ENCODE measurements at regions not wholly inside any gene's neighbourhood (a gene's known extent, or its start where the extent isn't known, plus 50 kb on each side); places are given as distances from the start of the nearest gene placed in this dataset.

GRCh38 chr6:115681978-115682775 is 378.5 kb downstream of the FRK start:
- H3K27me3 ChIP-seq (ENCODE audit: insufficient read depth) = no peaks in the 10 kb centered on the region

More at GRCh38 chr6:115681978-115682775, 378.5 kb downstream of the FRK start:
- H3K36me3 ChIP-seq (ENCODE audit: insufficient read depth) = no peaks in the 10 kb centered on the region
- peak overlapping the region; percentile 10; the same call in 1 of the 2 replicates for H2AFZ ChIP-seq
- H3K4me1 Mint-ChIP-seq = no peaks in the 10 kb centered on the region
- H3K9me3 Mint-ChIP-seq = no peaks in the 10 kb centered on the region
- H3K36me3 Mint-ChIP-seq (ENCODE audit: low read depth) = no peaks in the 10 kb centered on the region
- H3K9me2 ChIP-seq (ENCODE audit: insufficient read depth) = no peaks in the 10 kb centered on the region
- no peaks in the 10 kb centered on the region for H3K4me1 ChIP-seq (ENCODE audit: insufficient read depth)
- DNase-seq (ENCODE audit: low spot score) (no peak), ATAC-seq (no peak)
- no peak overlapping the region for H3K4me3 ChIP-seq
- H4K20me1 ChIP-seq (replicated peaks; ENCODE audit: insufficient read depth) = no peaks in the 10 kb centered on the region
- TF ChIP-seq CREB1 (CRISPR knock-in tag; IDR thresholded peaks at IDR 0.05; ENCODE audit: low read depth) = no peak
- no peak for TF ChIP-seq NANOG (IDR thresholded peaks at IDR 0.05; ENCODE audit: borderline replicate concordance)
- TF ChIP-seq, protein P1, sequence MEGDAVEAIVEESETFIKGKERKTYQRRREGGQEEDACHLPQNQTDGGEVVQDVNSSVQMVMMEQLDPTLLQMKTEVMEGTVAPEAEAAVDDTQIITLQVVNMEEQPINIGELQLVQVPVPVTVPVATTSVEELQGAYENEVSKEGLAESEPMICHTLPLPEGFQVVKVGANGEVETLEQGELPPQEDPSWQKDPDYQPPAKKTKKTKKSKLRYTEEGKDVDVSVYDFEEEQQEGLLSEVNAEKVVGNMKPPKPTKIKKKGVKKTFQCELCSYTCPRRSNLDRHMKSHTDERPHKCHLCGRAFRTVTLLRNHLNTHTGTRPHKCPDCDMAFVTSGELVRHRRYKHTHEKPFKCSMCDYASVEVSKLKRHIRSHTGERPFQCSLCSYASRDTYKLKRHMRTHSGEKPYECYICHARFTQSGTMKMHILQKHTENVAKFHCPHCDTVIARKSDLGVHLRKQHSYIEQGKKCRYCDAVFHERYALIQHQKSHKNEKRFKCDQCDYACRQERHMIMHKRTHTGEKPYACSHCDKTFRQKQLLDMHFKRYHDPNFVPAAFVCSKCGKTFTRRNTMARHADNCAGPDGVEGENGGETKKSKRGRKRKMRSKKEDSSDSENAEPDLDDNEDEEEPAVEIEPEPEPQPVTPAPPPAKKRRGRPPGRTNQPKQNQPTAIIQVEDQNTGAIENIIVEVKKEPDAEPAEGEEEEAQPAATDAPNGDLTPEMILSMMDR (conservative IDR thresholded peaks at IDR 0.05; ENCODE audit: low read depth in 2 of 2) = no peak
- no peak for TF ChIP-seq EZH2phosphoT487 (IDR thresholded peaks at IDR 0.05; ENCODE audit: unreplicated experiment)
- no peak for TF ChIP-seq ZNF331 (CRISPR knock-in tag; IDR thresholded peaks at IDR 0.05; ENCODE audit: low read depth)
- TF ChIP-seq, protein P2, sequence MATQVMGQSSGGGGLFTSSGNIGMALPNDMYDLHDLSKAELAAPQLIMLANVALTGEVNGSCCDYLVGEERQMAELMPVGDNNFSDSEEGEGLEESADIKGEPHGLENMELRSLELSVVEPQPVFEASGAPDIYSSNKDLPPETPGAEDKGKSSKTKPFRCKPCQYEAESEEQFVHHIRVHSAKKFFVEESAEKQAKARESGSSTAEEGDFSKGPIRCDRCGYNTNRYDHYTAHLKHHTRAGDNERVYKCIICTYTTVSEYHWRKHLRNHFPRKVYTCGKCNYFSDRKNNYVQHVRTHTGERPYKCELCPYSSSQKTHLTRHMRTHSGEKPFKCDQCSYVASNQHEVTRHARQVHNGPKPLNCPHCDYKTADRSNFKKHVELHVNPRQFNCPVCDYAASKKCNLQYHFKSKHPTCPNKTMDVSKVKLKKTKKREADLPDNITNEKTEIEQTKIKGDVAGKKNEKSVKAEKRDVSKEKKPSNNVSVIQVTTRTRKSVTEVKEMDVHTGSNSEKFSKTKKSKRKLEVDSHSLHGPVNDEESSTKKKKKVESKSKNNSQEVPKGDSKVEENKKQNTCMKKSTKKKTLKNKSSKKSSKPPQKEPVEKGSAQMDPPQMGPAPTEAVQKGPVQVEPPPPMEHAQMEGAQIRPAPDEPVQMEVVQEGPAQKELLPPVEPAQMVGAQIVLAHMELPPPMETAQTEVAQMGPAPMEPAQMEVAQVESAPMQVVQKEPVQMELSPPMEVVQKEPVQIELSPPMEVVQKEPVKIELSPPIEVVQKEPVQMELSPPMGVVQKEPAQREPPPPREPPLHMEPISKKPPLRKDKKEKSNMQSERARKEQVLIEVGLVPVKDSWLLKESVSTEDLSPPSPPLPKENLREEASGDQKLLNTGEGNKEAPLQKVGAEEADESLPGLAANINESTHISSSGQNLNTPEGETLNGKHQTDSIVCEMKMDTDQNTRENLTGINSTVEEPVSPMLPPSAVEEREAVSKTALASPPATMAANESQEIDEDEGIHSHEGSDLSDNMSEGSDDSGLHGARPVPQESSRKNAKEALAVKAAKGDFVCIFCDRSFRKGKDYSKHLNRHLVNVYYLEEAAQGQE (IDR thresholded peaks at IDR 0.05; ENCODE audit: unreplicated experiment) = no peak
- TF ChIP-seq JUNB (IDR thresholded peaks at IDR 0.05; ENCODE audit: unreplicated experiment) = no peak
- no peak for TF ChIP-seq ZNF114 (CRISPR knock-in tag; IDR thresholded peaks at IDR 0.05)
- TF ChIP-seq POLR2AphosphoS5 (IDR thresholded peaks at IDR 0.05; ENCODE audit: low read depth) = no peak
- TF ChIP-seq STAT1 (IDR thresholded peaks at IDR 0.05; ENCODE audit: unreplicated experiment) = no peak
- TF ChIP-seq ETS1 (IDR thresholded peaks at IDR 0.05) = no peak
- TF ChIP-seq, protein P3, sequence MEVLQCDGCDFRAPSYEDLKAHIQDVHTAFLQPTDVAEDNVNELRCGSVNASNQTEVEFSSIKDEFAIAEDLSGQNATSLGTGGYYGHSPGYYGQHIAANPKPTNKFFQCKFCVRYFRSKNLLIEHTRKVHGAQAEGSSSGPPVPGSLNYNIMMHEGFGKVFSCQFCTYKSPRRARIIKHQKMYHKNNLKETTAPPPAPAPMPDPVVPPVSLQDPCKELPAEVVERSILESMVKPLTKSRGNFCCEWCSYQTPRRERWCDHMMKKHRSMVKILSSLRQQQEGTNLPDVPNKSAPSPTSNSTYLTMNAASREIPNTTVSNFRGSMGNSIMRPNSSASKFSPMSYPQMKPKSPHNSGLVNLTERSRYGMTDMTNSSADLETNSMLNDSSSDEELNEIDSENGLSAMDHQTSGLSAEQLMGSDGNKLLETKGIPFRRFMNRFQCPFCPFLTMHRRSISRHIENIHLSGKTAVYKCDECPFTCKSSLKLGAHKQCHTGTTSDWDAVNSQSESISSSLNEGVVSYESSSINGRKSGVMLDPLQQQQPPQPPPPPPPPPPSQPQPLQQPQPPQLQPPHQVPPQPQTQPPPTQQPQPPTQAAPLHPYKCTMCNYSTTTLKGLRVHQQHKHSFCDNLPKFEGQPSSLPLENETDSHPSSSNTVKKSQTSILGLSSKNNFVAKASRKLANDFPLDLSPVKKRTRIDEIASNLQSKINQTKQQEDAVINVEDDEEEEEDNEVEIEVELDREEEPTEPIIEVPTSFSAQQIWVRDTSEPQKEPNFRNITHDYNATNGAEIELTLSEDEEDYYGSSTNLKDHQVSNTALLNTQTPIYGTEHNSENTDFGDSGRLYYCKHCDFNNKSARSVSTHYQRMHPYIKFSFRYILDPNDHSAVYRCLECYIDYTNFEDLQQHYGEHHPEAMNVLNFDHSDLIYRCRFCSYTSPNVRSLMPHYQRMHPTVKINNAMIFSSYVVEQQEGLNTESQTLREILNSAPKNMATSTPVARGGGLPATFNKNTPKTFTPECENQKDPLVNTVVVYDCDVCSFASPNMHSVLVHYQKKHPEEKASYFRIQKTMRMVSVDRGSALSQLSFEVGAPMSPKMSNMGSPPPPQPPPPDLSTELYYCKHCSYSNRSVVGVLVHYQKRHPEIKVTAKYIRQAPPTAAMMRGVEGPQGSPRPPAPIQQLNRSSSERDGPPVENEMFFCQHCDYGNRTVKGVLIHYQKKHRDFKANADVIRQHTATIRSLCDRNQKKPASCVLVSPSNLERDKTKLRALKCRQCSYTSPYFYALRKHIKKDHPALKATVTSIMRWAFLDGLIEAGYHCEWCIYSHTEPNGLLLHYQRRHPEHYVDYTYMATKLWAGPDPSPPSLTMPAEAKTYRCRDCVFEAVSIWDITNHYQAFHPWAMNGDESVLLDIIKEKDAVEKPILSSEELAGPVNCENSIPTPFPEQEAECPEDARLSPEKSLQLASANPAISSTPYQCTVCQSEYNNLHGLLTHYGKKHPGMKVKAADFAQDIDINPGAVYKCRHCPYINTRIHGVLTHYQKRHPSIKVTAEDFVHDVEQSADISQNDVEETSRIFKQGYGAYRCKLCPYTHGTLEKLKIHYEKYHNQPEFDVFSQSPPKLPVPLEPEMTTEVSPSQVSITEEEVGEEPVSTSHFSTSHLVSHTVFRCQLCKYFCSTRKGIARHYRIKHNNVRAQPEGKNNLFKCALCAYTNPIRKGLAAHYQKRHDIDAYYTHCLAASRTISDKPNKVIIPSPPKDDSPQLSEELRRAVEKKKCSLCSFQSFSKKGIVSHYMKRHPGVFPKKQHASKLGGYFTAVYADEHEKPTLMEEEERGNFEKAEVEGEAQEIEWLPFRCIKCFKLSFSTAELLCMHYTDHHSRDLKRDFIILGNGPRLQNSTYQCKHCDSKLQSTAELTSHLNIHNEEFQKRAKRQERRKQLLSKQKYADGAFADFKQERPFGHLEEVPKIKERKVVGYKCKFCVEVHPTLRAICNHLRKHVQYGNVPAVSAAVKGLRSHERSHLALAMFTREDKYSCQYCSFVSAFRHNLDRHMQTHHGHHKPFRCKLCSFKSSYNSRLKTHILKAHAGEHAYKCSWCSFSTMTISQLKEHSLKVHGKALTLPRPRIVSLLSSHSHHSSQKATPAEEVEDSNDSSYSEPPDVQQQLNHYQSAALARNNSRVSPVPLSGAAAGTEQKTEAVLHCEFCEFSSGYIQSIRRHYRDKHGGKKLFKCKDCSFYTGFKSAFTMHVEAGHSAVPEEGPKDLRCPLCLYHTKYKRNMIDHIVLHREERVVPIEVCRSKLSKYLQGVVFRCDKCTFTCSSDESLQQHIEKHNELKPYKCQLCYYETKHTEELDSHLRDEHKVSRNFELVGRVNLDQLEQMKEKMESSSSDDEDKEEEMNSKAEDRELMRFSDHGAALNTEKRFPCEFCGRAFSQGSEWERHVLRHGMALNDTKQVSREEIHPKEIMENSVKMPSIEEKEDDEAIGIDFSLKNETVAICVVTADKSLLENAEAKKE (CRISPR knock-in tag; IDR thresholded peaks at IDR 0.05) = no peak
- no peak for TF ChIP-seq EZH2 (IDR thresholded peaks at IDR 0.05; ENCODE audit: low read depth, unreplicated experiment)
- H3F3A ChIP-seq (replicated peaks; ENCODE audit: low read depth) = no peaks in the 10 kb centered on the region
- no peaks in the 10 kb centered on the region for H3K79me2 ChIP-seq (replicated peaks; ENCODE audit: insufficient read depth)
- no peak overlapping the region for H3K27ac ChIP-seq (ENCODE audit: low read depth)
- H3K4me3 Mint-ChIP-seq = no peak overlapping the region
- no peaks in the 10 kb centered on the region for H3K27me3 Mint-ChIP-seq (ENCODE audit: insufficient read depth, low read depth, poor library complexity)
- H3K4me2 ChIP-seq = no peak overlapping the region
- H3K27ac Mint-ChIP-seq = no peak overlapping the region

All from GM23338 (cell line).